Ecto neural progenitor cell (in vitro differentiated cells): ENCODE measurements at regions not wholly inside any gene's neighbourhood (a gene's known extent, or its start where the extent isn't known, plus 50 kb on each side); places are given as distances from the start of the nearest gene placed in this dataset.
"Not testable (repeated sequence)": the region's sequence is repeated elsewhere in the genome, so short reads cannot be mapped to it uniquely, and the experiment has no call there.

Experiments used
- DNase-seq: peaks from one replicate; pipeline ENCODE4 v3.0.0-alpha.2; 2018; ENCODE audit warnings: low spot score

DNA sequence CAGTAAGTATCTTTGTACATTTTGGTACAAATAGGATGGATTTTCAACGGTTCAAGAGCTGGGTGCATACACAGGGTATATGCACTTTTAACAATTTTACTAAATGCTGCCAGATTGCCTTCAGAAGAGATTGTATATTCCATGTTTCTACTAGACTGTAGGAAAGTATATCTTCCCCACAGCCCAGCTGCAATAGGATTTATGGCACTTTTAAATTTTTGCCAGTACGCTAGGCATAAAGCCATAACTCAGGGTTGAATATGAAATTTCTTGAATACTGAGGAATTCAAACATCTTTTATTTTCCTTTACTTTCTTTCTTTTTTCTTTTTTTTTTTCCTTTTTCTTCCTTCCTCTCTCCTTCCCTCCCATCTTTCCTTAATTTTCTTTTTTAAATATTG, 78.7 kb upstream of the SULF2 start:
- no peak for DNase-seq

DNA sequence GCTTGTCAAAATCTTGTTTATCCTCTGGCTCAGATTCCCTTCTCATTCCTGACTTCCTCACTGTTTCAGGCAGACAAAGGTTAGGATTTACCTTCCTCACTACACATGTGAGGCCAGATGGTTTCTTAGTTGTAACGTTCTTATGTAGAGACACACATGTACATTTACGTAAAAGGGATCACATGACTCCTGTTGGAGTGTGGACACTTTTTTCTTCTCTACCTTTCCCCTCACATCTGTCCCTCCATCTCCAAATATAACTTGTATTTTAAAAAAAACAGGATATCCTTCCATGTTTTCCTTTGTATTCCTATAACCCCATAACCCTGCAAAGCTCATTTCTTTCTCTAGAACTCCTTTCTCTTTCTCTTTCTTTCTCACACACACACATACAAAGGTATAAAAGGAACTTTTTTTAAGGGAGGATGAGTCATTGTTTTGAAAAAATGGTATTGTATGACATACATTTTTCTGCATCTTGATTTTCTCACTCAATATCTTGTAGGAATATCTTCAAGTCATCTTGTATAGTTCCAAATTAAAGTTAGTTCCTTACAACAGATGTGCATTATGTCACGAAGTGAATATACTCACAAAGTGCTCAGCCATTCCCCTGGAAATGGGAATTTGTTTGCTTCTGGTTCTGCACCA, 78.2 kb upstream of the SULF2 start:
- no peak for DNase-seq

DNA sequence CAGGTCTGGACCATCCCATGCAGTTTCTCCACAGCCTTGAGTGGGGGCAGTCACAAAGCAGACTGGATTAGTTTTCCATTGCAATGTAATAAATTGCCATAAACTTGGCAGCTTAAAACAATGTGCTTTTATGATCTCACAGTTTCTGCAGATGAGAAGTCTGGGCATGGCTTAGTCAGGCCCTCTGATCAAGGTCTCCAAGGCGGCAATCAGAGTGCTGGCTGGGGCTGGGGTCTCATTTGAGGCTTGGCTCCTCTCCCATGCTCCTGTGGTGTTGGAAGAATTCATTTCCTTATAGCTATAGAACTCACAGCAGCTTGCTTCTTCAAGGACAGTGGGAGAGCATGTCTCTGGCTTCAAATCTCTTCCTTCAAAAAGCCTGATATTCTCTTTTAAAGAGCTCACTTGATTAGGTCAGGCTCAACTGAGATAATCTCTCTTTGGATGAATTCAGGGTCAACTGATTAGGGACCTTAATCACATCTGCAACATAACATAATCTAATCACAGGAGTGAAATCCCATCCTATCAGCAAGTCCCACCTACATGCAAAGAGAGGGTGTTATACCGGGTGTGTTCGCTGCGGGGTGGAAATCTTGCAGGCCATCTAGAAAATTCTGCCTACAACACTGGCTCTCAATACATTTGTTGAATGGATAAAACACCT, 77.4 kb upstream of the SULF2 start:
- no peak for DNase-seq

GRCh38 chr20:47861116-47861515, 75.8 kb upstream of the SULF2 start:
- DNase-seq, result no peak

- no peak for DNase-seq
Measured at GRCh38 chr20:47860049-47860830, 75.0 kb upstream of the SULF2 start.

GRCh38 chr20:47859278-47859677, 74.0 kb upstream of the SULF2 start:
- DNase-seq, result no peak

- DNase-seq, result no peak
Measured at GRCh38 chr20:47857569-47858464, 72.5 kb upstream of the SULF2 start.

GRCh38 chr20:47857187-47857568, 71.9 kb upstream of the SULF2 start:
- no peak for DNase-seq

GRCh38 chr20:47855799-47856198, 70.5 kb upstream of the SULF2 start:
- DNase-seq, result no peak

DNA sequence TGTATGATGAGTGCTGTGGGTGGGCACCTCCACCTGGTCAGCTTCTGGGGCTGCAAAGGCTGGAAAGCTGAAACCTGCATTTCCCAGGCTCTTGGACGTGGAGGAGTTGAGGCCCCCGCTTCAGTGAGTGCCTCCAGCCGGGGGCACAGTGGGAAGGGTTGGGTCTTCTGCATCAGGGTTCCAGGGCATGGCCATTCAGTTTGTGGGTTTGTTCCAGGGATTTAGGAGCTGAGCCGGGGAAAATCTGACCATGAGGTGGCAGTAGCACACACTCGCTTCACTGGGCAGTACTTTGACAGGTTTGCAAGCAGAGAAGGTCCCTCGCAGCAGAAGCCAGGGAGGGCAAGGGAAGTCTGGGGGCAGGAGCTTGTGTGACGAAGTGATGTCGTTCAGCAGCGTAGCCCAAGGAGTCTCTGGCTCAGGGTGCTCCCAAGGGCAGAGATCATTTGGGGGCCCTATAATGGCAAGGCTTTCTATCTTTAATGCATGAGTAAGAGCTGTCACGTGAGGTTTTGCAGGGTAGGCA, 69.5 kb upstream of the SULF2 start:
- peak; percentile 60 for DNase-seq

DNA sequence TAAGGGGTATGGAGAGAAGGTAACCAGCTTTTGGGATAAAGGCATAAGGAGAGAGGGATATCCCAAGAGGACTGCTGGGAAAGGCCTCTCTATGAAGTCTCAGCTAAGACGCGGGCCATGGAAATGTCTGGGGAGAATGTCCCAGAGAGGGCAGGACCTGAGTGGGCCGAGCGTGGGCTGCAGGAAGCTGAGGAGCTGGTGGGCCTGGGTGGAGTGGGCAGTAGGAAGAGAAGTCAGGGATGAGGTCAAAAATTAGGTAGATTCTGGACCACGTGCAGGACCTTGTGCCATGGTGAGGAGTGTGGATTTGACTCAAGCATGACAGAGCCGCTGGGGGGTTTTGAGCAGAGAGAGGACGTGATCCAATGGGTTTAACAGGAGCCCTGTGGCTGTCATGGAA, 66.5 kb upstream of the SULF2 start:
- DNase-seq, result no peak

DNA sequence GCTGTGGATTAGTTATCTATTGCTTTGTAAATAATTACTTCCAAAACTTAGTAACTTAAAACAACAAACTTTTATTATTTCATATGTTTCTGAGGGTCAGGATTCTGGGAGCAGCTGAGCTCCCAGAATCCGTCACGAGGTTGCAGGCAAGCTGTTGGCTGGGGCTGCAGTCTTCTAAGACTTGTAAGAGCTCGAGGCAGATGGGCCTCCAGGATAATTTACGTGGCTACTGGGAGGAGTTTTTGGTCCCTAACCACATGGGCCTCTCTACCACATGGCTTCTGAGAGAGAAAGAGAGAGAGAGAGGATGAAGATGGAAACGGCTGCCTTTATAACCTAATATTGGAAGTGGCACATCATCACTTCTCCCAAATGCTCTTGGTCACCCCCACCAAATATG, 64.9 kb upstream of the SULF2 start:
- no peak for DNase-seq

DNA sequence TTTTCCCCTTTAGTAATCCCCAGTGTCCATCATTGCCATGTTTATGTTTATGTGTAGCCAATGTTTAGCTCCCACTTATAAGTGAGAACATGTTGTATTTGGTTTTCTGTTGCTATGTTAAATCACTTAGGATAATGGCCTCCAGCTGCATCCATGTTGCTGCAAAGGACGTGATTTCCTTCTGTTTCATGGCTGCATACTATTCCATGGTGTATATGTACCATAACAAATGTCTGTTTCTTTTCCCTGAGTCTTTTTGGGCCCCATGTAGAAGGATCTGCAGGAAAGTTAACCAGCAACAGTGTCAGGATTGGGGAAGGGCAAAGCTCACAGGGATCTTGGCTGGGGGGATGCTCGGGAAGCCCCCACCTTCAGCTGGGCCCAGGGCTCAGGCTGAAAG, 64.3 kb upstream of the SULF2 start:
- no peak for DNase-seq

- no peak for DNase-seq
Measured at GRCh38 chr20:47849006-47849405, 63.7 kb upstream of the SULF2 start.

- not testable (repeated sequence) for DNase-seq
Measured at GRCh38 chr20:47848534-47848933, 63.3 kb upstream of the SULF2 start.

GRCh38 chr20:47847884-47848485, 62.7 kb upstream of the SULF2 start:
- DNase-seq, result no peak

GRCh38 chr20:47847220-47847619, 61.9 kb upstream of the SULF2 start:
- not testable (repeated sequence) for DNase-seq

DNA sequence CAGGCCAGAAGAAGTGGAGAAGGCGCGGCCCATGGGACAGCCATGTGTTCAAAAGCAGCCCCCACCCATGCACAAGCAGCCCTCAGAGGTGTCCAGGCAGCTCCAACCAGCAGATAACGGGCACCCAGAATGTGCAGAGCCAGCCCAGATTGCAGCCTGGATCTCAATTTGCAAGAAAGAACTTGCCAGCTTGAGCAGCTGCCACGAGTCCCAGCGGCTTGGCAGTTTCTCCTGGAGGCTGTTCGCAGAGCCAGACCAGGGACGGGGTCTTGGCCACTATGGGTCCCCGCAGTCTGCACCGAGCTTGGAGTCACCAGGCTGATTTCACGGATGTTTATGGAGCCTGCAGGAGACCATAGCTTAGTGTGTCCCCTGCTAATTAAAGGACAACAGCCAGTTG, 61.4 kb upstream of the SULF2 start:
- DNase-seq, result not testable (repeated sequence)

DNA sequence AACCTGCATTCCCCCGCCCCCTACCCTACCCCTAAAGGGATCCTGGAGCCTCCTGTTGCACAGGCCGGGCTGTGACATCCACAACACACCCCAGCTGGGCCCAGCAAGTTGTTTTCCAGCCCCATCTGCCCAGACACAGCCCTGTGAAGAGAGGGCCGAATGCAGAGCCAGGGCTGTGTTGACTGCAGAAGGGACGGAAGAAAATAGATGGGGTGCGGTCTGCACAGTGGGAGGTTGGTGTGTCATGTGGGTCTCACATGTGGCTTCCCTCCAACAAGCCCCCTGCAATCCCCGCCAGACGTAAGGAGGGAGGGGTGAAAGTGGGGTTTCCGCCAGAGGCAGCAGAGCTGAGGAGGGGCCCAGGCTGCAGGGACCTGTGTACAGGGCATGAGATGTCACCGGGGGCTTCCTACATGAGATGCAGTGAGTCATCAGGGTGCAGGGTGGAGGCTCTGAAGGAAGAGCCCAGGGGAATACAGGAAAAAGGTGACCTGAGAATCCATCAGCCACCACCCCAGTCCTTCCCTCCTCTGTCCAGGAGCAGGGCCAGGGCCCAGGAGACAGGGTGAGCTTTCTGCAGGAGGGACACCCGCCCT, 60.2 kb upstream of the SULF2 start:
- not testable (repeated sequence) for DNase-seq

- not testable (repeated sequence) for DNase-seq
Measured at GRCh38 chr20:47844568-47844906, 59.3 kb upstream of the SULF2 start.

DNA sequence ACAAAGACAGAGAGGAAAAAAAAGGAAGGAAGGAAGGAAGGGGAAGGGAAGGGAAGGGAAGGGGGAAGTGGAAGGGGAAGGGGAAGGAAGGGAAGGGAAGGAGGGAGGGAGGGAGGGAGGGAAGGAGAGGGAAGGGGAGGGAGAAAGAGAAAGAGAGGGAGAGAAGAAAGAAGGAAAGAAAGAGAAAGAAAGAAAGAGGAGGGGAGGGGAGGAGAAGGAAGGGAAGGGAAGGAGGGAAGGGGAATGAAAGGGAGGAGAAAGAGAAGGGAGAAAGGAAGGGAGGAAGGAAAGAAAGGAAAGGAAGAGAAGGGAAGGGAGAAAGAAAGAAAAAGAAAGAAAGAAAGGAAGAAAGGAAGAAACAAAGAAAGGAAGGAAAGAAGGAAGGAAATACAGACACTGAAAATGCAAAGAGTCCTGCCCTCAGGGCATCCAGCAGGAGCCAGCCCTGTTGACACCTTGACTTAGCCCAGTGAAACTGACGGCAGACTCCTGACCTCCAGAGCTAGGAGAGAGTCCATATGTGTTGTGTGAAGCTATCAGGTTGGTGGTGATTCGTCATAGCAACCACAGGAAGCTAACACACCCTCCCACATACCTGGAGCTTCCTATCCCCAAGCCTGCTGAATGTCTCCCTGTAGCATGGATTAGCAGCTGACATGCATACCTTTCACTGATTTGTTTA, 58.7 kb upstream of the SULF2 start:
- no peak for DNase-seq
